ENCODE measurements at regions not wholly inside any gene's neighbourhood (a gene's known extent, or its start where the extent isn't known, plus 50 kb on each side); places are given as distances from the start of the nearest gene placed in this dataset.
"Not testable (repeated sequence)": the region's sequence is repeated elsewhere in the genome, so short reads cannot be mapped to it uniquely, and the experiment has no call there.

- TF ChIP-seq CTCF (IDR thresholded peaks at IDR 0.05) = no peak
- no peaks in the 10 kb centered on the region for H3K4me1 Mint-ChIP-seq (ENCODE audit: unreplicated experiment)
- H3K4me3 Mint-ChIP-seq (ENCODE audit: unreplicated experiment) = no peak overlapping the region
- peaks cover 62% of the 10 kb centered on the region for H3K9me3 Mint-ChIP-seq (ENCODE audit: unreplicated experiment)
- no peak overlapping the region for H3K27ac Mint-ChIP-seq (ENCODE audit: unreplicated experiment)
- H3K36me3 Mint-ChIP-seq (ENCODE audit: unreplicated experiment) = no peaks in the 10 kb centered on the region
- DNase-seq (ENCODE audit: extremely low spot score, unreplicated experiment) = no peak
- H3K27me3 Mint-ChIP-seq (ENCODE audit: unreplicated experiment) = no peaks in the 10 kb centered on the region
Observed at GRCh38 chr14:106230071-106230470, 703.7 kb downstream of the TMEM121 start.

GRCh38 chr14:106233191-106233590 is 706.8 kb downstream of the TMEM121 start:
- not testable (repeated sequence) for H3K4me1 Mint-ChIP-seq (ENCODE audit: unreplicated experiment); DNase-seq (ENCODE audit: extremely low spot score, unreplicated experiment); H3K36me3 Mint-ChIP-seq (ENCODE audit: unreplicated experiment); H3K27ac Mint-ChIP-seq (ENCODE audit: unreplicated experiment); H3K27me3 Mint-ChIP-seq (ENCODE audit: unreplicated experiment); H3K4me3 Mint-ChIP-seq (ENCODE audit: unreplicated experiment)
- peaks cover 59% of the 10 kb centered on the region for H3K9me3 Mint-ChIP-seq (ENCODE audit: unreplicated experiment)

GRCh38 chr14:106234525-106235254 is 708.3 kb downstream of the TMEM121 start:
- H3K27me3 Mint-ChIP-seq (ENCODE audit: unreplicated experiment); DNase-seq (ENCODE audit: extremely low spot score, unreplicated experiment); H3K4me1 Mint-ChIP-seq (ENCODE audit: unreplicated experiment); H3K27ac Mint-ChIP-seq (ENCODE audit: unreplicated experiment); H3K36me3 Mint-ChIP-seq (ENCODE audit: unreplicated experiment); H3K4me3 Mint-ChIP-seq (ENCODE audit: unreplicated experiment): not testable (repeated sequence)
- H3K9me3 Mint-ChIP-seq (ENCODE audit: unreplicated experiment) = peaks cover 59% of the 10 kb centered on the region

GRCh38 chr14:106235356-106236159 is 709.2 kb downstream of the TMEM121 start:
- peaks cover 67% of the 10 kb centered on the region for H3K9me3 Mint-ChIP-seq (ENCODE audit: unreplicated experiment)
- no peak for TF ChIP-seq CTCF (IDR thresholded peaks at IDR 0.05)
- H3K4me3 Mint-ChIP-seq (ENCODE audit: unreplicated experiment) = no peak overlapping the region
- no peaks in the 10 kb centered on the region for H3K36me3 Mint-ChIP-seq (ENCODE audit: unreplicated experiment)
- H3K27ac Mint-ChIP-seq (ENCODE audit: unreplicated experiment) = no peak overlapping the region
- no peaks in the 10 kb centered on the region for H3K4me1 Mint-ChIP-seq (ENCODE audit: unreplicated experiment)
- no peak for DNase-seq (ENCODE audit: extremely low spot score, unreplicated experiment)
- no peaks in the 10 kb centered on the region for H3K27me3 Mint-ChIP-seq (ENCODE audit: unreplicated experiment)

GRCh38 chr14:106248321-106249192 is 722.2 kb downstream of the TMEM121 start:
- Mint-ChIP-seq H3K4me1 (ENCODE audit: unreplicated experiment) (no peaks in the 10 kb centered on the region), H3K36me3 (ENCODE audit: unreplicated experiment) (no peaks in the 10 kb centered on the region), H3K27me3 (ENCODE audit: unreplicated experiment) (no peaks in the 10 kb centered on the region), H3K9me3 (ENCODE audit: unreplicated experiment) (peaks cover 67% of the 10 kb centered on the region), H3K4me3 (ENCODE audit: unreplicated experiment) (no peak overlapping the region), H3K27ac (ENCODE audit: unreplicated experiment) (no peak overlapping the region)
- DNase-seq (ENCODE audit: extremely low spot score, unreplicated experiment) = no peak
- TF ChIP-seq CTCF (IDR thresholded peaks at IDR 0.05) = no peak

- H3K36me3 Mint-ChIP-seq (ENCODE audit: unreplicated experiment); H3K27ac Mint-ChIP-seq (ENCODE audit: unreplicated experiment); H3K4me1 Mint-ChIP-seq (ENCODE audit: unreplicated experiment); DNase-seq (ENCODE audit: extremely low spot score, unreplicated experiment); H3K27me3 Mint-ChIP-seq (ENCODE audit: unreplicated experiment); H3K4me3 Mint-ChIP-seq (ENCODE audit: unreplicated experiment): not testable (repeated sequence)
- H3K9me3 Mint-ChIP-seq (ENCODE audit: unreplicated experiment) = peaks cover 59% of the 10 kb centered on the region
Observed at GRCh38 chr14:106253995-106254394, 727.6 kb downstream of the TMEM121 start.

- H3K4me1 Mint-ChIP-seq (ENCODE audit: unreplicated experiment); DNase-seq (ENCODE audit: extremely low spot score, unreplicated experiment); H3K27me3 Mint-ChIP-seq (ENCODE audit: unreplicated experiment); H3K27ac Mint-ChIP-seq (ENCODE audit: unreplicated experiment); H3K4me3 Mint-ChIP-seq (ENCODE audit: unreplicated experiment); H3K36me3 Mint-ChIP-seq (ENCODE audit: unreplicated experiment): not testable (repeated sequence)
- H3K9me3 Mint-ChIP-seq (ENCODE audit: unreplicated experiment) = peaks cover 63% of the 10 kb centered on the region
Observed at GRCh38 chr14:106257569-106257994, 731.2 kb downstream of the TMEM121 start.

Data from osteocyte (in vitro differentiated cells).